ENCODE measurements at regions not wholly inside any gene's neighbourhood (a gene's known extent, or its start where the extent isn't known, plus 50 kb on each side); places are given as distances from the start of the nearest gene placed in this dataset.

DNA sequence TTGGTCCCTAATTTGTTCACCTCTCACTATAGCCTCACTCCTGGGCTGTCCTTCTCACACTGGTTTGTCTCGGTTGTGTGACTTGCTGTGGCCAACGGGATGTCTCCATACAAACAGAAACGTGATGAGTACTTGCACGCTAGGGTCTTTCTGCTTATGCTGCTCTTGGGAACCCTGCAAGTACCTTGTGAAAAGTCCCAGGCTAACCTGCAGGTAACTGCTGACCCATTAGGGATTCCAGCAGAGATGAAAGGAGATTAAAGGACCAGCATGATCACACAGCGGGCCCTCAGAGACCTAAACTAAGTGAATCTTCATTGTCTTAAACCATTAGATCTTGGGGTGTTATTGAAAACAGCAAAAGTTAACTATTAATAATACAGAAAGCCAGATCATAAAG lies 562.8 kb upstream of the GOT2 start:
- intact Hi-C loops (cut with micrococcal nuclease), result no loop called here
- ATAC-seq, result no peak
- in situ Hi-C loops (cut with MboI), result no loop called here

More for the DNA sequence above, 562.8 kb upstream of the GOT2 start:
- FAIRE-seq (no peak), DNase-seq (ENCODE audit: extremely low read depth in 1 of 4, low spot score in 3 of 4) (no peak)
- WGBS (ENCODE audit: insufficient coverage, low coverage, missing lambda C conversion rate), result 0% methylated on average over 5 of the region's 5 CpGs
- POLR2A ChIA-PET, result no interaction called here
- H3K4me3 ChIP-seq, result no peak overlapping the region
- H3K36me3 ChIP-seq (ENCODE audit: control insufficient read depth, insufficient read depth, low read length), result no peaks in the 10 kb centered on the region
- H4K20me1 ChIP-seq (replicated peaks; ENCODE audit: control insufficient read depth, insufficient read depth, low read length), result no peaks in the 10 kb centered on the region
- no peak overlapping the region for H3K9ac ChIP-seq (ENCODE audit: insufficient read depth in 1 of 2, low read depth in 2 of 2, low read length in 2 of 2)
- H3K4me2 ChIP-seq (ENCODE audit: insufficient read depth, low read length), result no peak overlapping the region
- H3K79me2 ChIP-seq (ENCODE audit: control insufficient read depth, insufficient read depth, low read length), result no peaks in the 10 kb centered on the region
- H3K4me1 ChIP-seq (replicated peaks in 1 of 2; ENCODE audit: control insufficient read depth in 2 of 2, insufficient read depth in 2 of 2, low read length in 2 of 2), result no peaks in the 10 kb centered on the region
- H3K9me1 ChIP-seq (ENCODE audit: control insufficient read depth, insufficient read depth, low read length), result no peaks in the 10 kb centered on the region
- BruUV-seq (replicated peaks), result no TSS peak
- H2AFZ ChIP-seq (ENCODE audit: low read depth, low read length), result no peak overlapping the region
- no peaks in the 10 kb centered on the region; the same call in 1 of the 2 replicates for H3K9me3 ChIP-seq (replicated peaks; ENCODE audit: control insufficient read depth, insufficient read depth, low read depth, low read length)
- no peak overlapping the region for H3K27ac ChIP-seq (ENCODE audit: extremely low read depth, low read depth, low read length)
- no peaks in the 10 kb centered on the region for H3K27me3 ChIP-seq (ENCODE audit: control insufficient read depth in 2 of 2, insufficient read depth in 2 of 2, low read length in 2 of 2)
- TF ChIP-seq SP1 (CRISPR knock-in tag; IDR thresholded peaks at IDR 0.05) (no peak), JUND (IDR thresholded peaks at IDR 0.05; ENCODE audit: borderline replicate concordance, low read depth, low read length) (no peak), JUND (tag; IDR thresholded peaks at IDR 0.05; ENCODE audit: borderline replicate concordance, low read depth, low read length) (no peak), ETV5 (CRISPR knock-in tag; IDR thresholded peaks at IDR 0.05; ENCODE audit: low read depth) (no peak), ZNF277 (CRISPR knock-in tag; IDR thresholded peaks at IDR 0.05; ENCODE audit: borderline replicate concordance) (no peak), ZNF695 (CRISPR knock-in tag; IDR thresholded peaks at IDR 0.05) (no peak), ZNF23 (CRISPR knock-in tag; IDR thresholded peaks at IDR 0.05) (no peak), BACH1 (tag; IDR thresholded peaks at IDR 0.05) (no peak), HMG20B (CRISPR knock-in tag; IDR thresholded peaks at IDR 0.05) (no peak), ZFP30 (CRISPR knock-in tag; IDR thresholded peaks at IDR 0.05; ENCODE audit: borderline replicate concordance) (no peak), NELFE (IDR thresholded peaks at IDR 0.05; ENCODE audit: insufficient read depth, insufficient read length) (no peak), EWSR1 (IDR thresholded peaks at IDR 0.05; ENCODE audit: borderline replicate concordance, low read depth, partially characterized antibody) (no peak), LCOR (CRISPR knock-in tag; IDR thresholded peaks at IDR 0.05) (no peak), RBM34 (IDR thresholded peaks at IDR 0.05; ENCODE audit: borderline replicate concordance, insufficient read depth, low read length) (no peak), PHB (CRISPR knock-in tag; IDR thresholded peaks at IDR 0.05) (no peak), DEAF1 (CRISPR knock-in tag; IDR thresholded peaks at IDR 0.05) (no peak), PYGO2 (tag; IDR thresholded peaks at IDR 0.05) (no peak), BRD9 (IDR thresholded peaks at IDR 0.05; ENCODE audit: low read depth, partially characterized antibody) (no peak), KLF13 (tag; IDR thresholded peaks at IDR 0.05; ENCODE audit: borderline replicate concordance, low read depth) (no peak), NCOR1 (IDR thresholded peaks at IDR 0.05) (no peak)
- TF ChIP-seq, protein P1, sequence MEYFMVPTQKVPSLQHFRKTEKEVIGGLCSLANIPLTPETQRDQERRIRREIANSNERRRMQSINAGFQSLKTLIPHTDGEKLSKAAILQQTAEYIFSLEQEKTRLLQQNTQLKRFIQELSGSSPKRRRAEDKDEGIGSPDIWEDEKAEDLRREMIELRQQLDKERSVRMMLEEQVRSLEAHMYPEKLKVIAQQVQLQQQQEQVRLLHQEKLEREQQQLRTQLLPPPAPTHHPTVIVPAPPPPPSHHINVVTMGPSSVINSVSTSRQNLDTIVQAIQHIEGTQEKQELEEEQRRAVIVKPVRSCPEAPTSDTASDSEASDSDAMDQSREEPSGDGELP (CRISPR knock-in tag; IDR thresholded peaks at IDR 0.05; ENCODE audit: borderline replicate concordance), result no peak
- CTCF ChIA-PET (ENCODE audit: low intra/inter-chr PET ratio), result no interaction called here
